Bronchial epithelial cell (primary cell): ENCODE measurements at regions not wholly inside any gene's neighbourhood (a gene's known extent, or its start where the extent isn't known, plus 50 kb on each side); places are given as distances from the start of the nearest gene placed in this dataset.

Experiments
- DNase-seq: peaks from one replicate; pipeline ENCODE4 v3.0.0-alpha.2; 2010; ENCODE audit warnings: low read depth
- FAIRE-seq: peaks from 2 replicates; lab custom pipeline; 2011; peaks lifted over from hg19 to GRCh38; lab: Jason Lieb, UNC
- H3K27me3 ChIP-seq: 2 replicates; pipeline ENCODE4 v1.5.1; 2011; ENCODE audit warnings: low read length; ENCODE audit not compliant: control insufficient read depth, insufficient read depth
- H3K36me3 ChIP-seq: 2 replicates; pipeline ENCODE4 v1.5.1; 2011; ENCODE audit warnings: low read length; ENCODE audit not compliant: control insufficient read depth, insufficient read depth
- H3K4me3 ChIP-seq: 2 replicates; pipeline ENCODE4 v1.5.1; 2011; ENCODE audit warnings: mild to moderate bottlenecking, low read depth, low read length, control low read depth
- CTCF ChIP-seq: IDR thresholded peaks from 2 replicates; pipeline ENCODE4 v1.5.1; 2011; ENCODE audit warnings: mild to moderate bottlenecking, moderate library complexity, low read length, control low read depth, inconsistent platforms; ENCODE audit not compliant: insufficient read depth, severe bottlenecking

DNA sequence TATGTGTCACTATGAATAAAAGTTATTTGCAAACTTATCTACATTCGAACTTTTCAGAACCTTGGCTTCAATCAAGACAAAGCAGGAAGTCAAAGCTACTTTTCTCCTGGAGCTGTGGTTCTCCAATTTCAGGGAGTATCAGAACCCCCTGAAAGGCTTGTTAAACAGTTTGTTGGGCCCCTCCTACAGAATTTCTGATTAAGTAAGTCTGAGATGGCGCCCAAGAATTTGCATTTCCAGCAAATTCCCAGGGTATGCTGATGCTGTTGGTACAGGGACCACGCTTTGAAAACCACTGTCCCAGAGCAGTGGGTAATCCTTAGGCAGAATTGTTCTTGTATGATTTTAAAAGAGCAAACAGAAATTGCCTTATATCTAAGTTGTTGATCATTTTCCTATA lies 189.9 kb upstream of the KCNG1 start:
- DNase-seq: no peak
- Histone ChIP-seq H3K27me3 (peaks cover 4% of the 10 kb centered on the region), H3K36me3 (no peaks in the 10 kb centered on the region), H3K4me3 (no peak overlapping the region)
- FAIRE-seq: no peak
- TF ChIP-seq CTCF: no peak

DNA sequence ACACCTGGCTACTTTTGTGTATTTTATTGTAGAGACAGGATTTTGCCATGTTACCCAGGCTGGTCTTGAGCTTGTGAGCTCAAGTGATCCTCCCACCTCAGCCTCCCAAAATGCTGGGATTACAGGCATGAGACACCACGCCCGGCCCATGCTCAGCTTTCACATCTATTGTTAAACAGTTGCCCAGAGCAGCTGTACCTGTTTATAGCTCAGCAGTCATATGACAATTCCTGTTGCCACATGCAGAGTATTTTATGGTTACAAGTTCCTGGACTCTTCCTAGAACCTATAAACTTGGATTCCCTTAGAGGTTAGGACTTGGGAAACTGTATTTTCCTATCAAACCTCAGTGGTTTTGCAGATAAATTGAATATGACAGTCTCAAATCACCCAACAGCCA lies 188.3 kb upstream of the KCNG1 start:
- no peak for TF ChIP-seq CTCF
- FAIRE-seq: no peak
- H3K36me3 ChIP-seq: no peaks in the 10 kb centered on the region
- DNase-seq: peak; percentile 69
- no peak overlapping the region for H3K4me3 ChIP-seq
- H3K27me3 ChIP-seq: peaks cover 4% of the 10 kb centered on the region

DNA sequence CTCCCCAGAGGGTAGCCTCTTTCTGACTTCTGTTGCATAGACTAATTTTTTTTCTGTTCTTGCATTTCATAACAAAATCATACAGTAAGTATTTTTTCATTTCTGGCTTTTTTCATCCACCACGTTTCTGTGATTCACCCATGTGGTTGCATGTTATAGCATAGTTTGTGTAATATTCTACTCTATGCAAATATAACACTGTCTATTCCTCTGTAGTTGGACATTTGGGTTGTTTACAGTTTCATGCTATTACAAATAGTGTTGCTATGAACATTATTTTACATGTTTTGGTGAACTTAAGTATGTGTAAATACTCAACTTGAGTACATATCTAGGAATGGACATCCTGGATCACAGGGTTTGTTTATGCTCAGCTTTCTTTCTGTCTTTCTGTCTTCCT lies 187.2 kb upstream of the KCNG1 start:
- FAIRE-seq: no peak
- DNase-seq: peak; percentile 22
- no peak for TF ChIP-seq CTCF
- Histone ChIP-seq H3K4me3 (no peak overlapping the region), H3K36me3 (no peaks in the 10 kb centered on the region), H3K27me3 (peaks cover 4% of the 10 kb centered on the region)

- H3K27me3 ChIP-seq: peaks cover 4% of the 10 kb centered on the region
- no peak for DNase-seq
- no peak for FAIRE-seq
Observed at GRCh38 chr20:51208162-51208561, 185.3 kb upstream of the KCNG1 start.

GRCh38 chr20:51206032-51206662 lies 183.2 kb upstream of the KCNG1 start:
- no peak overlapping the region for H3K4me3 ChIP-seq
- peaks cover 7% of the 10 kb centered on the region for H3K27me3 ChIP-seq
- no peak for TF ChIP-seq CTCF
- H3K36me3 ChIP-seq: no peaks in the 10 kb centered on the region
- FAIRE-seq (no peak), DNase-seq (no peak)

More at GRCh38 chr20:51208162-51208561, 185.3 kb upstream of the KCNG1 start:
- no peak overlapping the region for H3K4me3 ChIP-seq
- no peak for TF ChIP-seq CTCF
- H3K36me3 ChIP-seq: no peaks in the 10 kb centered on the region

DNA sequence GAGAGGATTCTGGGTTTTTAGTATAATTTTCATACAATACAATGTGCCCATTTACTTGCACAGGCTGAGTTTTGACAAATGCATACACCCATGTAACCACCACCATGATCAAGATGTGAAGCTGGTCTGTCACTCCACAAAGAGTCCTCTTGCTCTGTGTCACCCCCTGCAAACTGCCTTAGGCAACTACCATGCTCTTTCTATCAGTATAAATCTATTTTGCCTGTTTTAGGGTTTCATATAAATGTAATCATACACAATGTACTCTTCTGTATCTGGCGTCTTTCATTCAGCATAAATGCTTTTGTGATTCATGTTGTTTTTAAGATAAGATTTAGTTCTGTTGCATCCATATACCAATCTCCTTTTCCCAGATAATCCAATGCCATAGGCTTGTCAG lies 181.9 kb upstream of the KCNG1 start:
- Histone ChIP-seq H3K36me3 (no peaks in the 10 kb centered on the region), H3K27me3 (peaks cover 7% of the 10 kb centered on the region), H3K4me3 (no peak overlapping the region)
- TF ChIP-seq CTCF: no peak
- FAIRE-seq: no peak
- no peak for DNase-seq
